Naive thymus-derived CD8-positive, alpha-beta T cell (primary cell): ENCODE measurements at regions not wholly inside any gene's neighbourhood (a gene's known extent, or its start where the extent isn't known, plus 50 kb on each side); places are given as distances from the start of the nearest gene placed in this dataset.

Source experiments
- ATAC-seq, 2 donors: fragments of 150-1000 bp; cut with Tn5 transposase in 1 of 2; sonication (Bioruptor Pico), chemical (Tn5 transposase) in 1 of 2; 1 replicate in 1 of 2; 2 replicates in 1 of 2; pipeline ENCODE4 v1.10.0; 2021; ENCODE audit warnings: mild to moderate bottlenecking in 2 of 2, moderate library complexity in 2 of 2
- POLR2A ChIA-PET: fragments of 350-600 bp; sonication (Branson Sonifier 250); formaldehyde crosslinking; loops from one replicate; lab custom pipeline; 2021; ENCODE audit warnings: antibody characterized with exemption; lab: Charles Lee
- DNase-seq, 10 donors: peaks; one replicate each; pipeline versions ENCODE4 v3.0.0 to v3.0.0-alpha.2; 2020 to 2022
- H3K27ac Mint-ChIP-seq, 10 donors: one replicate each; pipeline ENCODE4 v1.8.0; 2020 to 2022; ENCODE audit warnings: mild to moderate bottlenecking in 10 of 10, mixed read lengths in 10 of 10, moderate library complexity in 4 of 10, inconsistent platforms in 1 of 10
- H3K27me3 Mint-ChIP-seq, 5 donors: one replicate each; pipeline ENCODE4 v1.8.0; 2021 to 2022; ENCODE audit warnings: mixed read lengths in 5 of 5
- H3K36me3 Mint-ChIP-seq, 3 donors: one replicate each; pipeline ENCODE4 v1.8.0; 2020 to 2022; ENCODE audit warnings: mixed read lengths in 3 of 3, mild to moderate bottlenecking in 2 of 3, inconsistent platforms in 1 of 3
- H3K4me1 Mint-ChIP-seq, 4 donors: one replicate each; pipeline ENCODE4 v1.8.0; 2021 to 2022; ENCODE audit warnings: mixed read lengths in 4 of 4
- H3K4me3 Mint-ChIP-seq, 10 donors: one replicate each; pipeline ENCODE4 v1.8.0; 2020 to 2022; ENCODE audit warnings: mild to moderate bottlenecking in 10 of 10, mixed read lengths in 10 of 10, moderate library complexity in 6 of 10, inconsistent platforms in 1 of 10
- H3K9me3 Mint-ChIP-seq, 9 donors: one replicate each; pipeline ENCODE4 v1.8.0; 2020 to 2022; ENCODE audit warnings: mixed read lengths in 9 of 9, mild to moderate bottlenecking in 3 of 9, inconsistent platforms in 1 of 9, moderate library complexity in 1 of 9

DNA sequence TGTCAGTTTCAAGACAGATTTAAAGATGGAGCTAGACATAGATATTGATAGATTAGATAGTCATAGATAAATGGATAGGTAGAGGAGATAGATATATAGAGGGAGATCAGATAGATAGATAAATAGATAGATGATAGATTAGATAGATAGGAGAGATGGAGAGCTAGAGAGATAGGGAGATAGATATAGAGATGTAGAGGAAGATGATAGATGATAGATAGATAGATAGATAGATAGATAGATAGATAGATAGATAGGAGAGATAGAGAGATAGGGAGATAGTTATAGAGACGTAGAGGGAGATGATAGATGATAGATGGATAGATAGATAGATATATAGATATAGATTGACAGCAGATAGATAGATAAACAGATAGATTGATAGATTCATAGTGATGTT is 1038.8 kb upstream of the AUTS2 start:
- POLR2A ChIA-PET, result no interaction called here
- DNase-seq, result no peak
- H3K36me3 Mint-ChIP-seq, result peaks cover 0 to 4% (median 0%) of the 10 kb centered on the region in 3 donors
- no peak for ATAC-seq
- H3K27ac Mint-ChIP-seq, result no peak overlapping the region
- no peaks in the 10 kb centered on the region for H3K27me3 Mint-ChIP-seq
- H3K9me3 Mint-ChIP-seq, result peaks cover 0 to 22% (median 2%) of the 10 kb centered on the region in 9 donors
- H3K4me1 Mint-ChIP-seq, result no peaks in the 10 kb centered on the region
- no peak overlapping the region for H3K4me3 Mint-ChIP-seq

DNA sequence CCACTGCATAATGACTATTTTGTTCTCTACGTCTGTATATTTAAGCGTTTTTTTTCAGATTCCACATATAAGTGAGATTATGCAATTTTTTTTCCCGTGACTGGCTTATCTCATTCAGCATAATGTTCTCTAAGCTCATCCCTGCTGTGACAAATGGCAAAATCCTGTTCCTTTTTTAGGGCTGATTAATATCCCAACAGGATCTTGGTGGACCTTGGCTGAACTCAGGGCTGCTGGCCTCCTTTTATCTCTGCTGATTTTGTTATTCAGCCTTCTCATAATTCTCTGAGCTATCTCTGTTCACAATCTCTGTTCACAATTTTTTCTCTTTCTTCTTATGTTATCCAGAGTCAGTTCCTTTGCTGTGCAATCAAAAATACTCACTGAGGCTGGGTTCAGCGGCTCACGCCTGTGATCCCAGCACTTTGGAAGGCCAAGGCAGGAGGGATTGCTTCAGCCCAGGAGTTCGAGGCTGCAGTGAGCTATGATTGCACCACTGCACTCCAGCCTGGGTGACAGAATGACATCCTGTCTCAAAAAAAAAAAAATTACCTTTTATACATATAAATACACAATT is 1035.9 kb upstream of the AUTS2 start:
- DNase-seq (no peak), ATAC-seq (no peak)
- Mint-ChIP-seq H3K36me3 (no peaks in the 10 kb centered on the region), H3K9me3 (peaks cover 0 to 32% (median 2%) of the 10 kb centered on the region in 9 donors), H3K27ac (no peak overlapping the region), H3K4me1 (no peaks in the 10 kb centered on the region), H3K27me3 (no peaks in the 10 kb centered on the region), H3K4me3 (no peak overlapping the region)
- POLR2A ChIA-PET, result no interaction called here

DNA sequence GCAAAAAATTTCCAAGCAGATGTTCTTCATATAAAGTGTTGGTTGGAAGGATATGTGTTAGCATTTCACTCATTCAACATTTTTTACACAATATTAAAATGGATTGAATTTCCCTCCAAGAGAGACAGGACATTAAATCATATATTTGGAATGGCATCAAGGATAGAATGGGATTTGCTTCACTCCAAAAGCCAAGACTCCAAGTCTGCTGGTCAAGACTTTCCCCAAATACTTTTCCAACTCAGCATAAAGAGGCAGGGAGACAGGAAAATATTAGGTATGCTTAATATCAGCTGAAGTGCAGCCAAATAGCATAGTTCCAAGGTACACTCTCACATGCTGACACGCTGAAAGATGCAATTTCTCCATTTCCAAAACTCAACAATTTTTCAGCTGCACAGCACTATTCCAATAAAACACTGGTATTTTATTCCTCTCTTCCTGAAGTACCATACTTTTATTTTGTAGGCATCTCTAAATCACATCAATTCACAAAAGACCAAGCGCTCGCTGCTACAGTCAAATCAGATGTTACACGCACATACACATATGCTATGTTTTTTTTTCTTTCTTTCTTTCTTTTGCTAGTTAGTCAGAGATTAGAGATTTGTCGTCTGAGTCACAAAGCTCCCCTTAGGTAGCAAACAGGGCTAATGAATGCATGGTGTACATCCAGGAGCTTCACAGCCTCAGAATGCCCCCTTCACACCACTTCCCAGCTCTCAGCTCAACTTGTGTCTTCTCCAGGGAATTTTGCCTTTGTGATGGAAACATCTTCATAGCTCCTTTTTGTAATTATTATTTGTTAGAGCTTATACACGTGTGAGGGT is 1033.8 kb upstream of the AUTS2 start:
- no peaks in the 10 kb centered on the region for H3K4me1 Mint-ChIP-seq
- POLR2A ChIA-PET, result no interaction called here

DNA sequence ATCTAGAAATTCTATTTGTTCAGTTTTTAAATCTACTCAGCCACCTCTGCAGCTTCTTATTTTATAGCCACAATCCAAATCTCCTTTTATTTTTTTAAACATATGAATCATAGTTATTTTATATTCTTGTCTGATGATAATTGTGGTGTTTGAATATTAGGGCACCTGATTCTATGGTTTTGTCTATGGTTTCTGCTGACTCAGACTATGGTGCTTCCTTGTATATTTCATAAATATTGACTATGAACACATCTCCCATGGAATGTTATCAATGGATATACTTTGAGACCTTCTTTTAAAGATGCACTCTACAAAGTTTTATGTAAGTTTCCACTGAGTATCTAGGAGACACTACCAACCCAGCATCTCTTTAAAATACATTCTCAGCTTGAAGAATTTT is 1027.0 kb upstream of the AUTS2 start:
- Mint-ChIP-seq H3K4me1 (no peaks in the 10 kb centered on the region), H3K9me3 (peaks cover 0 to 24% (median 5%) of the 10 kb centered on the region in 9 donors), H3K27me3 (no peaks in the 10 kb centered on the region), H3K4me3 (no peak overlapping the region), H3K27ac (no peak overlapping the region), H3K36me3 (no peaks in the 10 kb centered on the region)
- POLR2A ChIA-PET, result no interaction called here
- ATAC-seq (no peak), DNase-seq (no peak)

More for the DNA sequence above, 1033.8 kb upstream of the AUTS2 start:
- Mint-ChIP-seq H3K27ac (no peak overlapping the region), H3K27me3 (no peaks in the 10 kb centered on the region), H3K4me3 (no peak overlapping the region), H3K9me3 (peaks cover 0 to 31% (median 6%) of the 10 kb centered on the region in 9 donors), H3K36me3 (no peaks in the 10 kb centered on the region)
- no peak for DNase-seq
- ATAC-seq, result no peak

DNA sequence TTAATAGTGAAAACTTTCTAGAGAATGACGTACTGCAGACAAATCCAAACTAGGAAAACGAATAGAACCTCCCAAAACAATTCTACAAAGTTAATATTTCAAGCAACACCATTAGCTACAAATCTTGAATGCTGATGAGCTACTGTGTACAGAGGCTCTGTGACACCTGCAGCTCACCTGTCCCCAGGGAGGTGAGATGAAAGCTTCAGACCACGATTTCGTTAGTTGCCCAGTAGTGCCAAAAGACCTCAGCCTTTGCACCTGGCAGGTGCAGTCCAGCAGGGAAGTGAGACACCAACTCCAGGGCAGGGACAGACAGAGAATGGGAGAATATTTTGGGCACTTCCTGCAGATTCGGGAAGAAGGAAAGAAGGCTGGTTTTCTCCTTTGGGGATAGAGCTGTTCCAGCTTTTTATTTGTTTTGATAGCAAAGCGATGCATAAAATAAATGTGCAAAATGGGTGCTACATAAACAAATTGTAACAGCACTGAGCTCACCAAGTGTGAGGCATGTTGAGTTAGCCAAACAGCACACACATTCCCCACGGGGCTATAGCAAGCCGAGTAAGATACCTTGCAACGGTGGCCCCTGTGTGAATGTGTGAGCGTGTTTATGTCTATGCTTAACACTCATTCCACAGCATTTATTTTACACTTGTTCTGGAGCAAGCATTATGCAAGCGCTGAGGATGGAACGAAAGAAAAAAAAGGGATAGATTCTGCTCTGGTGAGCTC is 1024.8 kb upstream of the AUTS2 start:
- Mint-ChIP-seq H3K27me3 (no peaks in the 10 kb centered on the region), H3K36me3 (no peaks in the 10 kb centered on the region), H3K4me1 (no peaks in the 10 kb centered on the region), H3K4me3 (no peak overlapping the region), H3K27ac (peak overlapping the region in 1 of 10 donors; percentile 58), H3K9me3 (peaks cover 0 to 22% (median 3%) of the 10 kb centered on the region in 9 donors)
- ATAC-seq (no peak), DNase-seq (no peak)
- POLR2A ChIA-PET, result no interaction called here

DNA sequence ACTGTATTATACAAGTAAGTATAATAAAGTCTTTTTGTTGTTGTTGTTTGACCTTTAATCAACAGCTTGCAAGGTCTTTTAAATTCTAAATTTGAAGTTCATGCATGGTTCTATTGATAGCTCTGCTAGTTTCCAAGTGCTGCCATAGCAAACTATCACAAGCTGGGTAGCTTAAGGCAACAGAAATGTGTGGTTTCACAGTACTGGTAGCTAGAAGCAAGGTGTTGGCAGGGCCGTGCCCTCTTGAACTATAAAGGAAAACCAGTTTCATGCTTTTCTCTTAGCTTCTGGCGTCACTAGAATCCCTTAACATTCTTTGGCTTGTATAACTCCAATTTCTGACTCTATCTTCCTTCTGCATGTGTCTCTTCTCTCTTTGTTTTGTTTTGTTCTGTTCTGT is 1021.9 kb upstream of the AUTS2 start:
- H3K27ac Mint-ChIP-seq, result no peak overlapping the region
- DNase-seq, result no peak
- no peak for ATAC-seq
- POLR2A ChIA-PET, result no interaction called here
- H3K4me3 Mint-ChIP-seq, result no peak overlapping the region
- peaks cover 0 to 5% (median 0%) of the 10 kb centered on the region in 3 donors for H3K36me3 Mint-ChIP-seq
- H3K27me3 Mint-ChIP-seq, result no peaks in the 10 kb centered on the region
- H3K9me3 Mint-ChIP-seq, result peaks cover 0 to 33% (median 18%) of the 10 kb centered on the region in 9 donors
- H3K4me1 Mint-ChIP-seq, result no peaks in the 10 kb centered on the region

DNA sequence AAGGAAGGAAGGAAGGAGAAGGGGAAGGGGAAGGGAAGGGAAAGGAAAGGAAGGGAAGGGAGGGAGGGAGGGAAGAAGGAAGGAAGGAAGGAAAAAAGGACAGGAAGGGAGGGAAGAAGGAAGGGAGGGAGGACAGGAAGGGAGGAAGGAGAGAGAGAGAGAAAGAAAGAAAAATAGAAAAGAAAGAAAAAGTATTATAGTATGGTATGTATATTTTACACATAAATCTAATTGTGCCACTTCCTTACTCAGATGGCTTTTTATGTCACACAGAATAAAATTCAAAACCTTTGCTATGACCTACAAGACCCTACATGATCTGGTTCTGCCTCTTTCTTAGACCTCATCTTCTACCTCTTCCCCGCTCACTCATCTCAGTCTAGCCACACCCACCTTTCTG is 1016.9 kb upstream of the AUTS2 start:
- POLR2A ChIA-PET, result no interaction called here
- Mint-ChIP-seq H3K9me3 (peaks cover 2 to 51% (median 25%) of the 10 kb centered on the region in 9 donors), H3K27ac (no peak overlapping the region)

DNA sequence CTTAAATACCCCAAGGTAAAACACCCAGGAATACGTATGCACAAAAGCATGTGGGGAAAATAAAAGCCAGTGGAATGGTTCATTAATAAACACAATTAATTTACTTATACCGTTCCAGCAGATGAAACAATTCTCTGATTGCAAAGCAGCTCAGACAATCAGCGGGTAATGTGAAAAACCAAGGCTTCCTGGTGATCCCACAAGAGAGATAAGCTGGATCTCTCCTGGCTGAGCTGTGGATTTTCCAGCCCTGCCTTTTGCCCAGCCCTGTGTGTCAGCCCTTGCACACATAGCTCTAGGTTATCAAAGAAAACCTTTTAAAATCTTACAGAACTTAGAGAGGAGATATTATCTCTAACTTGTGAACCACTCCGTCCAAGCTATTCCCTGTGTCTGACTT is 1010.7 kb upstream of the AUTS2 start:
- POLR2A ChIA-PET, result no interaction called here
- DNase-seq (no peak), ATAC-seq (no peak)
- Mint-ChIP-seq H3K27ac (no peak overlapping the region), H3K9me3 (peaks cover 0 to 23% (median 6%) of the 10 kb centered on the region in 9 donors), H3K36me3 (no peaks in the 10 kb centered on the region), H3K4me3 (no peak overlapping the region), H3K4me1 (no peaks in the 10 kb centered on the region), H3K27me3 (no peaks in the 10 kb centered on the region)

More for the DNA sequence above, 1016.9 kb upstream of the AUTS2 start:
- Mint-ChIP-seq H3K4me1 (no peaks in the 10 kb centered on the region), H3K4me3 (no peak overlapping the region), H3K27me3 (no peaks in the 10 kb centered on the region), H3K36me3 (peaks cover 0 to 9% (median 0%) of the 10 kb centered on the region in 3 donors)
- no peak for ATAC-seq
- no peak for DNase-seq

DNA sequence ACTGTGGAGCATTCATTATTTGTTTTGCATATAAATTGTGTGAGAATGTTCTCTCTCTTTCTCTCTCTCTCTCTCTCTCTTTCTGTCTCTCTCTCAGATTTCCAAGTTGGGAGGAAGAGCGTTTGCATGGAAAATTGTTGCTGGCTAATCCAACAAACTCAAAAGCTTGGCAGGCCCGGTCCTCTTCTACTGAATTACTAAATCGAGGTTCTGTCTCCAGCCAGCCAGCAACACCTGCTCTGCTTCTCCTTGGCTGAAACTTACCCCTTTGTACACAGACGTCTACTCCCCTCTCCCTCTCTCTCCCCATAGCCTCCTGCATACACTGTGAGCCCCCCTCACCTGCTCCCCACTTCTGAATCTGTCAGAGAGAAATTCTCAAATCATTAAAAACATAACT is 996.4 kb upstream of the AUTS2 start:
- no peak overlapping the region for H3K27ac Mint-ChIP-seq
- POLR2A ChIA-PET, result no interaction called here
- H3K9me3 Mint-ChIP-seq, result peaks cover under 1 to 21% (median 5%) of the 10 kb centered on the region in 9 donors
- no peak for ATAC-seq
- peak overlapping the region in 1 of 10 donors; percentile 40 for H3K4me3 Mint-ChIP-seq
- no peaks in the 10 kb centered on the region for H3K36me3 Mint-ChIP-seq
- no peak for DNase-seq
- H3K4me1 Mint-ChIP-seq, result no peaks in the 10 kb centered on the region
- no peaks in the 10 kb centered on the region for H3K27me3 Mint-ChIP-seq

DNA sequence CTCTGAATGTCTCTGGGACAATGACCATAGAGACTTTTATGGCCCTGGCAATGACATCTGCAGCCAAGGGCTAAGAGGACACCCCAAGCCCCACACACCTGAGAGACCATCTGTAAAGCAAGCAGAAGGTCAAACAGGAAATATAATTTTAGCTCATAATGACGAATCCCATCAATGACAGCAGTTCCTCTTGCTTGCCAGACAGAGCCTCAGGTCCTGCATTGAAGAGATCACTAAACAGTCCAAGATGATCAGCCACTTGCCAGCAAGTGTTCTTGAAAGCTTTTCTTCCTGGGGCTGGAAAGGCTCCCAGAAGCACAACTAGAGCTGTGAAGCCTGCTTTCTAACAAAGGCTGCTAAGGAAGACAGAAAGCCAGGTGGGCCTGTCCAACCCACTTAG is 993.7 kb upstream of the AUTS2 start:
- ATAC-seq (no peak), DNase-seq (no peak)
- POLR2A ChIA-PET, result no interaction called here
- no peak overlapping the region for H3K27ac Mint-ChIP-seq
- H3K9me3 Mint-ChIP-seq, result peaks cover 4 to 31% (median 19%) of the 10 kb centered on the region in 9 donors
- H3K4me1 Mint-ChIP-seq, result no peaks in the 10 kb centered on the region
- H3K36me3 Mint-ChIP-seq, result peaks cover 0 to 5% (median 0%) of the 10 kb centered on the region in 3 donors
- no peak overlapping the region for H3K4me3 Mint-ChIP-seq
- H3K27me3 Mint-ChIP-seq, result no peaks in the 10 kb centered on the region

DNA sequence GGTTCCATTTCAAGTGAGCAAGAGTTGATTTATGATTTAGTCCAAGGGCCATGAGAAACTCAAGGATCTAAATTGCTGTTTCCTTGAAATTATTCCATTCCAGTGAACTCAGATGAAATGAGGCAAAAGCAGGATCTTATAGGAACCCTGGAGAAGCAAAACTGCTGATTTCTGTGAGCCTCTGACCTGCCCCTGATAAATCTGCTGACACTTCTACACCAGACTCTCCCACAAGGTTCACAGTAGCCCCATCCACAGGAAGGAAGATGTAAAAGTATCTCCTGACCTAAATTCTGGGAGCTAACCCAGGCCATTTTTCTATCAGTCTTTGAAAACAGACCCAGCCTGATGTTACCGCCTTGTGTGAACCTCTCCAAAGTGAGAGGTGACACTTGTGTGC is 987.6 kb upstream of the AUTS2 start:
- ATAC-seq, result no peak
- peaks cover 0 to 18% (median 0%) of the 10 kb centered on the region in 3 donors for H3K36me3 Mint-ChIP-seq
- DNase-seq, result no peak
- H3K27me3 Mint-ChIP-seq, result peaks cover 0 to 8% (median 1%) of the 10 kb centered on the region in 5 donors
- H3K4me3 Mint-ChIP-seq, result no peak overlapping the region
- H3K27ac Mint-ChIP-seq, result no peak overlapping the region
- H3K4me1 Mint-ChIP-seq, result no peaks in the 10 kb centered on the region
- peaks cover 10 to 65% (median 36%) of the 10 kb centered on the region in 9 donors for H3K9me3 Mint-ChIP-seq
- POLR2A ChIA-PET, result no interaction called here

DNA sequence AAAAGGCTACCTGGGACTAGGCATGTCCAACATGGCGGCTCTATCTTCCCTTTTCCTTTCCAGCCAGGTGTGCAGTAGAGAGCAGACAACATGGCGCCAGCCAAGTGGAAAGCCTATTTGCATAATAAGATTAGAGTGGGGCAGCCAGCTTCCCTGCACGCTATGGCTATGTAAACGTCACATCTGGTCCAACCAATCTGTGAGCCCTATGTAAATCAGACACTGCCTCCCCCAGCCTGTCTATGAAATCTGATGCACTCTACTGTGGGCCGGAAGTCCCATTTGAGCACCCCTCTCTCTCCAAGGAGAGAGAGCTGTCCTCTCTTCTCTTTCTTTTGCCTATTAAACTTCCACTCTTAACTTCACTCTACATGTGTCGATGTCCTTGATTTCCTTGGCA is 984.9 kb upstream of the AUTS2 start:
- no peak for DNase-seq
- no peak for ATAC-seq
- Mint-ChIP-seq H3K4me1 (no peaks in the 10 kb centered on the region), H3K36me3 (peaks cover 0 to 13% (median 0%) of the 10 kb centered on the region in 3 donors), H3K27me3 (peaks cover 0 to 8% (median 1%) of the 10 kb centered on the region in 5 donors), H3K27ac (no peak overlapping the region), H3K9me3 (peaks cover 5 to 71% (median 30%) of the 10 kb centered on the region in 9 donors), H3K4me3 (no peak overlapping the region)
- POLR2A ChIA-PET, result no interaction called here

DNA sequence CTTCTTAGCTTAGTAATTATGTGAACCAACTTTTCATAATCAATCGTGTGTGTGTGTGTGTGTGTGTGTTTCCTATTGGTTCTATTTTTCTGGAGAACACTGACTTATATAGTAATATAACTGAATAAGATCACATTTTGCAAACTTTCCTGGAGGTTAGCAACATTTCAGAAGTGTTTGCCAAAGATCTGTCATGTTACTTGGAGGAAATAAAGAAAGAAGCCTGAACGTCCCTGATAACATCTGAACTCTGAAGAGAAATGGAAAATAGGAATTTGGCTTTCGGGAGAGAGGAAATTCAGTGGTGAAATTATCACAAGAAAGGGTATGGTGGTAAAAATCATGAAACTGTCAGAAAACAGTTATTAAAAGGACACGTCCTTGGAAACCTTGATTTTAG is 984.4 kb upstream of the AUTS2 start:
- Mint-ChIP-seq H3K4me1 (no peaks in the 10 kb centered on the region), H3K27ac (no peak overlapping the region), H3K36me3 (peaks cover 0 to 13% (median 0%) of the 10 kb centered on the region in 3 donors), H3K27me3 (peaks cover 0 to 8% (median 1%) of the 10 kb centered on the region in 5 donors), H3K9me3 (peaks cover 5 to 66% (median 29%) of the 10 kb centered on the region in 9 donors), H3K4me3 (no peak overlapping the region)
- POLR2A ChIA-PET, result no interaction called here
- ATAC-seq (no peak), DNase-seq (no peak)
